Effector memory CD8-positive, alpha-beta T cell (primary cell): ENCODE measurements at regions not wholly inside any gene's neighbourhood (a gene's known extent, or its start where the extent isn't known, plus 50 kb on each side); places are given as distances from the start of the nearest gene placed in this dataset.

Source experiments
- ATAC-seq: fragments of 150-1000 bp; cut with Tn5 transposase; replicated peaks from 2 replicates; pipeline ENCODE4 v1.10.0; 2021; ENCODE audit warnings: mild to moderate bottlenecking, moderate library complexity
- DNase-seq, 3 experiments: peaks; one replicate each; pipeline ENCODE4 v3.0.0; 2021
- H3K27ac Mint-ChIP-seq, 2 donors: one replicate each; pipeline ENCODE4 v1.8.0; 2022; ENCODE audit warnings: mild to moderate bottlenecking in 2 of 2, mixed read lengths in 2 of 2, moderate library complexity in 2 of 2
- H3K27me3 Mint-ChIP-seq, 2 donors: one replicate each; pipeline ENCODE4 v1.8.0; 2022; ENCODE audit warnings: mixed read lengths in 2 of 2
- H3K36me3 Mint-ChIP-seq: one replicate; pipeline ENCODE4 v1.8.0; 2022; ENCODE audit warnings: mild to moderate bottlenecking, moderate library complexity, mixed read lengths; ENCODE audit not compliant: insufficient read depth
- H3K4me1 Mint-ChIP-seq, 2 donors: one replicate each; pipeline ENCODE4 v1.8.0; 2022; ENCODE audit warnings: low read depth in 2 of 2, mixed read lengths in 2 of 2
- H3K4me3 Mint-ChIP-seq, 2 donors: one replicate each; pipeline ENCODE4 v1.8.0; 2022; ENCODE audit warnings: mild to moderate bottlenecking in 2 of 2, mixed read lengths in 2 of 2, moderate library complexity in 2 of 2
- H3K9me3 Mint-ChIP-seq, 2 donors: one replicate each; pipeline ENCODE4 v1.8.0; 2022; ENCODE audit warnings: mixed read lengths in 2 of 2

- no peaks in the 10 kb centered on the region for H3K36me3 Mint-ChIP-seq
- no peaks in the 10 kb centered on the region for H3K4me1 Mint-ChIP-seq
- H3K27ac Mint-ChIP-seq = no peak overlapping the region
- H3K27me3 Mint-ChIP-seq = no peaks in the 10 kb centered on the region
- no peak overlapping the region for H3K4me3 Mint-ChIP-seq
- H3K9me3 Mint-ChIP-seq = peaks cover 3 to 6% of the 10 kb centered on the region in 2 donors
- no peak for DNase-seq
- no peak for ATAC-seq
These were observed 393.8 kb downstream of the SLITRK6 start for GRCh38 chr13:85405316-85405897.

GRCh38 chr13:85386424-85386823 is 412.8 kb downstream of the SLITRK6 start:
- Mint-ChIP-seq H3K9me3 (no peaks in the 10 kb centered on the region), H3K27me3 (no peaks in the 10 kb centered on the region), H3K36me3 (no peaks in the 10 kb centered on the region), H3K27ac (no peak overlapping the region), H3K4me3 (no peak overlapping the region), H3K4me1 (no peaks in the 10 kb centered on the region)
- ATAC-seq (no peak), DNase-seq (no peak)

DNA sequence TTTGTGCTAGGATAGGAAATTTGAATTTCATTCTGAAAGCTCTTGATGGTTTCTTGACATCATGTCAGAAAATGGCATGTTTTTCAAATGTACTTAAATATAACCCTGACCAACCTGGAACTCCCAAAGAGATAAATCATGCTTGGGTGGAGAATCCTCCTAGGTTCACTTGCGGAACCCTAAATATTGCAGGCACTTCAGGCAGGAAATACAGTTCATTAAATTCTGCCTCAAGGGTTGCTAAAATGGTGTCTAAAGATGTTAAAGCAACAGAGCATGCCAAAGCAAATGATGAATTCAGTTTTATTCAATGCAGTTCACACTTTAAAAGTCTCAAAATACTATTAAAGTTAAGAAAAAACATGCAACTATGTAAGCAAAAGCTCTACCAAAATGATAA is 415.9 kb downstream of the SLITRK6 start:
- Mint-ChIP-seq H3K4me3 (no peak overlapping the region), H3K9me3 (no peaks in the 10 kb centered on the region), H3K27ac (no peak overlapping the region), H3K4me1 (peaks cover 3 to 5% of the 10 kb centered on the region in 2 donors), H3K27me3 (no peaks in the 10 kb centered on the region), H3K36me3 (no peaks in the 10 kb centered on the region)
- no peak for DNase-seq
- no peak for ATAC-seq

DNA sequence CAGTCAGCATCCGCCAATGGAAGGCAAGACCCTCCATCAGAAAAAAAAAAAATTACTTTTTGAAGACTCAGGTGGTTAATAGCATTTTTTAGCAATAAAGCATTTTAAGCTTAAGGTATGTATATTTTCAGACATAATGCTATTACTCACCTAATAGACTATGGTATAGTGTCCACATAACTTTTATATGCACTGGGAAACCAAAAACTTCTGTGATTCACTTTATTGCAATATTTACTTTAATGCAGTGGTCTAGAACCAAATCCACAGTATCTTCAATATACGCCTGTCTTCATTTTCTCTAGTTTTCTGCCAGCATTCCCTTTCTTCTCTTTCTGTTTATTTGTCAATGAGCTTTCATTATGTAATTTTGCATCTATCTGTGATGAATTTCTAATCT is 418.1 kb downstream of the SLITRK6 start:
- DNase-seq (no peak), ATAC-seq (no peak)
- Mint-ChIP-seq H3K9me3 (no peaks in the 10 kb centered on the region), H3K27me3 (no peaks in the 10 kb centered on the region), H3K27ac (no peak overlapping the region), H3K36me3 (no peaks in the 10 kb centered on the region), H3K4me1 (peaks cover 3 to 5% of the 10 kb centered on the region in 2 donors), H3K4me3 (no peak overlapping the region)

GRCh38 chr13:85379991-85380390 is 419.2 kb downstream of the SLITRK6 start:
- H3K27me3 Mint-ChIP-seq = no peaks in the 10 kb centered on the region
- peaks cover 0 to 2% of the 10 kb centered on the region in 2 donors for H3K9me3 Mint-ChIP-seq
- no peaks in the 10 kb centered on the region for H3K36me3 Mint-ChIP-seq
- ATAC-seq (no peak), DNase-seq (no peak)
- H3K4me1 Mint-ChIP-seq = peaks cover 3 to 5% of the 10 kb centered on the region in 2 donors
- H3K4me3 Mint-ChIP-seq = peak overlapping the region in 1 of 2 donors; percentile 73
- H3K27ac Mint-ChIP-seq = no peak overlapping the region

DNA sequence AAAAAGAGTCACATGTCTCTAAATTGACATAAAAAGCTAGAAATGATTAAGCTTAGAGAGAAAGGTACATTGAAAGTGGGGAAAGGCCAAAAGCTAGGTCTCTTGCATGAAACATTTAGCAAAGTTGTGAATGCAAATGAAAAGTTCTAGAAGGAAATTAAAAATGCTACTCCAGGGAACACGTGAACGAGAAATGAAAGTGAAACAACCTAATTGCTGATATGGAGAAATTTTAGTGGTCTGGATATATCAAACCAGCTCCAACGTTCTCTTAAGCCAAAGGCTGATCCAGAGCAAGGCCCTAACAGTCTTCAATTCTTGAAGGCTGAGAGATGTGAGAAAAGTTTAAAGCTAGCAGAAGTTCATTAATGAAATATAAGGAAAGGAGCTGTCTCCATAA is 419.8 kb downstream of the SLITRK6 start:
- Mint-ChIP-seq H3K4me3 (peak overlapping the region; percentile 43 to 73), H3K27me3 (no peaks in the 10 kb centered on the region), H3K4me1 (peaks cover 3 to 5% of the 10 kb centered on the region in 2 donors), H3K36me3 (no peaks in the 10 kb centered on the region), H3K27ac (peak overlapping the region in 1 of 2 donors; percentile 41), H3K9me3 (peaks cover 0 to 4% of the 10 kb centered on the region in 2 donors)
- DNase-seq (no peak), ATAC-seq (no peak)

DNA sequence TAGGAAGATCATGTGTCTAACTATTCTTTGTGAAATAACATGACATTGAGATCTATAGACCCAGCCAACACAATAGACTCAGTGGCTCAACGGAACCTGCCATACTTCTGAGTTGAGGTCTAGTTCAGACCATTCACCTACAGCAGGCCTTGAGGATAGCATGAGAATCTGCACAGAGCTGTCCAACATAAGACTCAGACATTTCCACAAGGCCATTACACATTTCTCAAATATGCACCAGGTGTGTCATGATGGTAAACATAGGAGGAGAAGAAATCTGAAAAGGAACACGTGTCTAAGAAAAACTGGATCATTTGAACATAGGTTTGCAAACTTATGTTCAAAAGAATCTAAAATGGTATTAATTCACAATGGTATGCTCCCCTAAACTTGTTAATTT is 421.4 kb downstream of the SLITRK6 start:
- H3K9me3 Mint-ChIP-seq = peaks cover 0 to 4% of the 10 kb centered on the region in 2 donors
- no peaks in the 10 kb centered on the region for H3K27me3 Mint-ChIP-seq
- H3K4me3 Mint-ChIP-seq = no peak overlapping the region
- DNase-seq = no peak
- no peaks in the 10 kb centered on the region for H3K36me3 Mint-ChIP-seq
- ATAC-seq = no peak
- H3K27ac Mint-ChIP-seq = no peak overlapping the region
- H3K4me1 Mint-ChIP-seq = peaks cover 3 to 5% of the 10 kb centered on the region in 2 donors

DNA sequence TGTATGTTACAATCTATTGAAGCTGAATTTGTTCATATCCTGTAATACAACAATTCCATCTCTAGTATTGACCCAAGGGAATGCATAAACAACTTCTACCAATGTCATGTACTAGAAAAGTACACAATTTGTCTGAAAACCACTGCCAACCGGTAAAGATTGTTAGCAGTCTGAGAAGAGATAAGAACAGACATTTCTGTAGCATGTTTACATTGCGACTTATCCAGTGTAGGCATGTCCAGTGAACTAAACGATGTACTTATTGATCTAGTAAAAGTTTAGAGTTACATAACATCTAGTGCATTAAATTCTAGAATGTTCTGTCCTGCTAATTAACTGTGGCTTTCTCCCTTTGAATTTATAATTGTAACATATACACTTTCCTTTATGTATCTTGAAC is 425.9 kb downstream of the SLITRK6 start:
- DNase-seq (no peak), ATAC-seq (no peak)
- no peak overlapping the region for H3K27ac Mint-ChIP-seq
- H3K4me3 Mint-ChIP-seq = no peak overlapping the region
- no peaks in the 10 kb centered on the region for H3K4me1 Mint-ChIP-seq
- H3K9me3 Mint-ChIP-seq = peaks cover 0 to 4% of the 10 kb centered on the region in 2 donors
- no peaks in the 10 kb centered on the region for H3K27me3 Mint-ChIP-seq
- H3K36me3 Mint-ChIP-seq = peaks cover 2% of the 10 kb centered on the region

DNA sequence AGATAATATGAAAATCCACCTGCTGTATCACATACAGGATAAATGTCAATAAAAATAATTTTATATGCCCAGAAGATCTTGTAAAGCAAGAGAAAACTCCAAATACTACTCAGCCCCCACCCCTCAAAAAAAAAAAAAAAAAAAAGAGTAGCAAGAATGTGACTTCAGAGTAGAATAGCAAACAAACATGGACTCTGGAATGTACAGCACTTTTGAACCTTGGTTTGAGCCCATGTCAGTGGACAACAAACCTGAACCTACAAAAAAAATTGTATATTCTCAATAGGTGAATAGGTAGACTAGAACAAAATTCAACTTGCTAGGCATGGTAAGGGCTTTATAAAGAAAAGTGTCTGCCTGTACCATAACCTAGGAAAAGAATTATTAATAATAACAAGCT is 428.0 kb downstream of the SLITRK6 start:
- H3K4me3 Mint-ChIP-seq = no peak overlapping the region
- H3K9me3 Mint-ChIP-seq = peaks cover 0 to 7% of the 10 kb centered on the region in 2 donors
- H3K27ac Mint-ChIP-seq = no peak overlapping the region
- no peaks in the 10 kb centered on the region for H3K4me1 Mint-ChIP-seq
- DNase-seq (no peak), ATAC-seq (no peak)
- H3K36me3 Mint-ChIP-seq = peaks cover 2% of the 10 kb centered on the region
- no peaks in the 10 kb centered on the region for H3K27me3 Mint-ChIP-seq

DNA sequence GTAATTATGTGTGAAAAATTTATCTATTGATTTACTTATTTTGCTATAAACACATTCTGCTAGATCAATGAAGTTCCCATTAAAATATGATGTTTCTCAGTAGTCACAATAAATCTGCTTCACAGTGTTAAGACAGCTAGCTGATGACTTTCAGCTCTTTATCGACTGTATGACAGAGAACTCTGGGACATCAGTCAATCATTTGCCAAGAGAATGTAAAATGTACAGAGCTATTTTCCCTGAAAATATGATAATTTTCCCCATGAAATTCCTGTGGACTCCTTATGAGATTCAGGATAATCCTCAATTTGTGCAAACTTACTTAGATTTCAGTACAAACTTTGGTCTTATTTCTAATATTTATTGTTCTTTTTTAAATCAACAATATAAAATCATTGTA is 430.5 kb downstream of the SLITRK6 start:
- Mint-ChIP-seq H3K4me3 (no peak overlapping the region), H3K27me3 (no peaks in the 10 kb centered on the region), H3K36me3 (peaks cover 2% of the 10 kb centered on the region), H3K4me1 (no peaks in the 10 kb centered on the region), H3K9me3 (peaks cover 0 to 3% of the 10 kb centered on the region in 2 donors), H3K27ac (no peak overlapping the region)
- DNase-seq (no peak), ATAC-seq (no peak)

DNA sequence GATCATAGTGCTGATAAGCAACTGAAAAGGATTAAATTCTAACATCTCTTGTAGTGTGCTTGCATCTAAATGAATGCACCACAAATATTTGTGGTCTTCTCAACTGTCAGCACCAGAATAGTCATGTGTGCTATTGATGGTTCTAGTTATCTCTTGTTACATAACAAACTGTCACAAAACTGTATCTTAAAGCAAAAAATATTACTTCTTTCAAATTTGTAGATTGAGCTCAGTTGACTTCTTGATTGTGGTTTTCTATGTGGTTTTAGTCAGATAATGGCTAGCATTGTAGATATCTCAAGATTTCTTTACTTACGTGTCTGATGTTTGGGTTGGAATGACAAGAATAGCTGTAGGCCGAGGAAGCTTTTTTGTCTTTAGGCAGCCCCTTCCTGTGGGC is 431.3 kb downstream of the SLITRK6 start:
- H3K36me3 Mint-ChIP-seq = peaks cover 2% of the 10 kb centered on the region
- H3K27ac Mint-ChIP-seq = no peak overlapping the region
- DNase-seq (no peak), ATAC-seq (no peak)
- no peaks in the 10 kb centered on the region for H3K27me3 Mint-ChIP-seq
- H3K4me1 Mint-ChIP-seq = no peaks in the 10 kb centered on the region
- H3K9me3 Mint-ChIP-seq = peaks cover 0 to 5% of the 10 kb centered on the region in 2 donors
- H3K4me3 Mint-ChIP-seq = no peak overlapping the region

DNA sequence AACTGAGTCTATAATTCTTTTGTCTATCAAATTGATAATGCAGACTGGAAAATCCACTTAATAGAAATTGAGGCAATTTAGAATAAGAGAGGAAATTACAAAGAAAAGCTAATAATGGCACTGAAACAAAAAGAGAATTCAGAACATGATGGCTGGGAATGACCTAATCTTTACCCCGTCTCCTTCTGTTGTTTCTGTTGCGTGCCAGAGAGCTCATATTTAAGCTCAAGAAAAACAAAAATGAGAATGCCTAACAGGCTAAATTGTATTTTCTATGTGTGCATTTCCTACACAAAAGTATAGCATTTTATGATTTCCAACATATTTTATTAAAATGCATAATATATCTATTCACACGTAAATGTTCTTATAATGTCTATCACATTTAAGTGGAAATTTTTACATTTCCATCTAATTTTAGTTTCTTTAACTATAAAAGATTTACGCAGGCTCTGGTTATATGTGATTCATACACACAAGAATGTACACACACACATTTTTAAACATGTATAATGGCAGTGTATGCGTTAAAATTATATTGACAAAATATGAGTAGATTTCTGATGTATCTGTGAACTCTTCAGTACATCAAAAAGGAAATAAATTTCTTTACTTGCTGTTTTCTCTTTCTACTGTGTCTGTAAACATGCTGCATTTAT is 432.3 kb downstream of the SLITRK6 start:
- Mint-ChIP-seq H3K9me3 (peaks cover 0 to 5% of the 10 kb centered on the region in 2 donors), H3K36me3 (no peaks in the 10 kb centered on the region), H3K4me3 (no peak overlapping the region), H3K4me1 (no peaks in the 10 kb centered on the region), H3K27me3 (no peaks in the 10 kb centered on the region), H3K27ac (no peak overlapping the region)
- ATAC-seq = no peak
- no peak for DNase-seq

GRCh38 chr13:85363504-85363903 is 435.7 kb downstream of the SLITRK6 start:
- H3K36me3 Mint-ChIP-seq = no peaks in the 10 kb centered on the region
- no peaks in the 10 kb centered on the region for H3K27me3 Mint-ChIP-seq
- H3K4me3 Mint-ChIP-seq = no peak overlapping the region
- H3K4me1 Mint-ChIP-seq = no peaks in the 10 kb centered on the region
- DNase-seq (no peak), ATAC-seq (no peak)
- peaks cover 0 to 5% of the 10 kb centered on the region in 2 donors for H3K9me3 Mint-ChIP-seq
- no peak overlapping the region for H3K27ac Mint-ChIP-seq

DNA sequence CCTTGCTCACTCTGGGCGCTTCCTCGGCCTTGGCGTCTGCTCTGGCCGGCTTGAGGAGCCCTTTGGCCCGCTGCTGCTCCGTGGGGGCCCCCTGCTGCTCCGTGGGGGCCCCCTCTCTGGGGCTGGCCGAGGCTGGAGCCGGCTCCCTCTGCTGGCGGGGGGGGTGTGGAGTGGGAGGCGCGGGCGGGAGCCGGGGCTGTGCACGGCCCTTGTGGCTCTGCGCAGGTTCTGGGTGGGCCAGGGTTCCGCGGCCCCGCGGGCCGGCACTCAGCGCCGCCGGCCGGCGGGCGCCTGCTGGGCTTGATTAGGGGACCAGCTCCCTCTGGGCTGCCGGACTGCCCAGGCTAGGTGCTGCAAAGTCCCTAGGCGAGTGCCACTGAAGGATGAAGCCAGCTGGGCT is 436.2 kb downstream of the SLITRK6 start:
- H3K27ac Mint-ChIP-seq = no peak overlapping the region
- H3K27me3 Mint-ChIP-seq = no peaks in the 10 kb centered on the region
- ATAC-seq = no peak
- H3K36me3 Mint-ChIP-seq = no peaks in the 10 kb centered on the region
- H3K9me3 Mint-ChIP-seq = peaks cover 0 to 8% of the 10 kb centered on the region in 2 donors
- H3K4me1 Mint-ChIP-seq = no peaks in the 10 kb centered on the region
- no peak for DNase-seq
- H3K4me3 Mint-ChIP-seq = no peak overlapping the region
